SHP77 (cell line): ENCODE measurements at regions not wholly inside any gene's neighbourhood (a gene's known extent, or its start where the extent isn't known, plus 50 kb on each side); places are given as distances from the start of the nearest gene placed in this dataset.

Source experiments
- DNase-seq, 2 experiments: peaks; one replicate each; lab custom pipeline; 2025; lab: John Stamatoyannopoulos, UW

GRCh38 chr14:34243401-34243800, 218.6 kb downstream of the SPTSSA start:
- DNase-seq: no peak

- DNase-seq: no peak
These were observed 219.0 kb downstream of the SPTSSA start for GRCh38 chr14:34243001-34243400.

GRCh38 chr14:34241185-34241711, 220.8 kb downstream of the SPTSSA start:
- no peak for DNase-seq

- DNase-seq: no peak
These were observed 223.4 kb downstream of the SPTSSA start for GRCh38 chr14:34238610-34239009.

GRCh38 chr14:34237677-34238076, 224.4 kb downstream of the SPTSSA start:
- no peak for DNase-seq

GRCh38 chr14:34237081-34237480, 225.0 kb downstream of the SPTSSA start:
- DNase-seq: no peak

- no peak for DNase-seq
These were observed 226.3 kb downstream of the SPTSSA start for GRCh38 chr14:34235643-34236300.

- no peak for DNase-seq
These were observed 227.8 kb downstream of the SPTSSA start for GRCh38 chr14:34234258-34234657.

GRCh38 chr14:34233619-34234018, 228.4 kb downstream of the SPTSSA start:
- no peak for DNase-seq

- DNase-seq: no peak
These were observed 229.2 kb downstream of the SPTSSA start for GRCh38 chr14:34232790-34233189.

GRCh38 chr14:34231626-34232025, 230.4 kb downstream of the SPTSSA start:
- no peak for DNase-seq

- no peak for DNase-seq
These were observed 232.9 kb downstream of the SPTSSA start for GRCh38 chr14:34229140-34229539.

GRCh38 chr14:34228650-34228976, 233.4 kb downstream of the SPTSSA start:
- no peak for DNase-seq

- DNase-seq: peak; percentile 46 to 78
These were observed 234.0 kb downstream of the SPTSSA start for GRCh38 chr14:34227834-34228649.

GRCh38 chr14:34224221-34224620, 237.8 kb downstream of the SPTSSA start:
- DNase-seq: no peak

- DNase-seq: no peak
These were observed 238.5 kb downstream of the SPTSSA start for GRCh38 chr14:34223373-34224148.

- DNase-seq: no peak
These were observed 239.2 kb downstream of the SPTSSA start for GRCh38 chr14:34222867-34223266.

- DNase-seq: no peak
These were observed 239.9 kb downstream of the SPTSSA start for GRCh38 chr14:34222122-34222521.

GRCh38 chr14:34220921-34221320, 241.1 kb downstream of the SPTSSA start:
- DNase-seq: no peak

GRCh38 chr14:34220378-34220706, 241.7 kb downstream of the SPTSSA start:
- no peak for DNase-seq

GRCh38 chr14:34219661-34220377, 242.2 kb downstream of the SPTSSA start:
- DNase-seq: no peak

- no peak for DNase-seq
These were observed 243.2 kb downstream of the SPTSSA start for GRCh38 chr14:34218881-34219280.
